ENCODE measurements at regions not wholly inside any gene's neighbourhood (a gene's known extent, or its start where the extent isn't known, plus 50 kb on each side); places are given as distances from the start of the nearest gene placed in this dataset.

DNA sequence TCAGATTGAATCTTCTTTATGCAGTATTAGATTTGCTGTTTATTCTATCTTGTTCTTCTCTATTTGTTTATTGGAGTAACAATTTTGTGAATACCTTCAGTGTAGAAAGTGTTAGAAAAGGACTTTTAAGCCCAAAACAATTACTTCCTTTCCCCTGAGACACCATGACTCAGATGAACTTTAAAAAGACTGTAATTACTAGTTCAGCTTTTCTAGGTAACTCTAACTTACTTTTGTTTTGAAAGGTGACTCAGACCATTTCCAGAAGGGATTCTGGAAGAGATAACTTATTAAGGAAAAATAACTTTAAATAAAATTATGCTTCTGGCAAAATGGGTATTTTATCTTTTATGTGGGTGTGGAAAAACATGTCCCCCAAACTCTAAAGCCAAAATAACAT, 561.5 kb upstream of the PCDH10 start:
- H3K27me3 ChIP-seq, result no peaks in the 10 kb centered on the region
- in situ Hi-C loops (cut with MboI; ENCODE audit: low pct_ligation_motif_present in 1 of 4, low pct_unique_long_range_greater_than_20kb in 1 of 4, low sequenced_read_pairs in 3 of 4) (no loop called here), intact Hi-C loops (cut with DNase I; ENCODE audit: low total_unique reads) (no loop called here)
- no peak overlapping the region for H3K27ac ChIP-seq
- H3K36me3 ChIP-seq, result no peaks in the 10 kb centered on the region
- no peak overlapping the region for H3K4me3 ChIP-seq
- DNase-seq, result no peak
- H3K4me1 ChIP-seq, result no peaks in the 10 kb centered on the region
- peaks cover 0 to 3% of the 10 kb centered on the region in 2 donors for H3K9me3 ChIP-seq
- TF ChIP-seq POLR2AphosphoS5 (IDR thresholded peaks at IDR 0.05), result no peak
- TF ChIP-seq, protein P1, sequence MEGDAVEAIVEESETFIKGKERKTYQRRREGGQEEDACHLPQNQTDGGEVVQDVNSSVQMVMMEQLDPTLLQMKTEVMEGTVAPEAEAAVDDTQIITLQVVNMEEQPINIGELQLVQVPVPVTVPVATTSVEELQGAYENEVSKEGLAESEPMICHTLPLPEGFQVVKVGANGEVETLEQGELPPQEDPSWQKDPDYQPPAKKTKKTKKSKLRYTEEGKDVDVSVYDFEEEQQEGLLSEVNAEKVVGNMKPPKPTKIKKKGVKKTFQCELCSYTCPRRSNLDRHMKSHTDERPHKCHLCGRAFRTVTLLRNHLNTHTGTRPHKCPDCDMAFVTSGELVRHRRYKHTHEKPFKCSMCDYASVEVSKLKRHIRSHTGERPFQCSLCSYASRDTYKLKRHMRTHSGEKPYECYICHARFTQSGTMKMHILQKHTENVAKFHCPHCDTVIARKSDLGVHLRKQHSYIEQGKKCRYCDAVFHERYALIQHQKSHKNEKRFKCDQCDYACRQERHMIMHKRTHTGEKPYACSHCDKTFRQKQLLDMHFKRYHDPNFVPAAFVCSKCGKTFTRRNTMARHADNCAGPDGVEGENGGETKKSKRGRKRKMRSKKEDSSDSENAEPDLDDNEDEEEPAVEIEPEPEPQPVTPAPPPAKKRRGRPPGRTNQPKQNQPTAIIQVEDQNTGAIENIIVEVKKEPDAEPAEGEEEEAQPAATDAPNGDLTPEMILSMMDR (IDR thresholded peaks at IDR 0.05), result no peak
- no peak for TF ChIP-seq EP300 (IDR thresholded peaks at IDR 0.05; ENCODE audit: low read depth)
- TF ChIP-seq POLR2A (IDR thresholded peaks at IDR 0.05), result no peak

DNA sequence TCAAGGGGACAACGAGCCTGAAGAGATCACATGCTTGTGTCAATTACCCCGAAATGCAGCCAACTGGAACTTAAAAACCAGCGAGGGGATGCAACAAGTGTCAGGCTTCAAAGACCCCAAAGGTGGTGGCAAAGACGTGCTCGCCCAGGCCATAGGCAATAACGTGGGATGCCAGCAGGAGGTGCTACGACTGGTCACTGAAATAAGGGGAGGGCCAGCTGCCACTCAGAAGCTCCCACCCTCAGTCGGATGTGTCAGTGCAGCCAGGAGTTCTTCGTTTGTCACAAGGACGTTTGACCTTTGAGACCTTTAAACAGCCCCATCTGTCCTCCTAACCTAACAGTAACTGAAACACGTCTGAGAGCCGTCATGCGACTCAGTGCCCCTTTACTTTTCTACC, 556.8 kb upstream of the PCDH10 start:
- in situ Hi-C loops (cut with MboI; ENCODE audit: low pct_ligation_motif_present in 1 of 4, low pct_unique_long_range_greater_than_20kb in 1 of 4, low sequenced_read_pairs in 3 of 4), result no loop called here

GRCh38 chr4:132592850-132593249, 556.2 kb upstream of the PCDH10 start:
- Histone ChIP-seq H3K27ac (no peak overlapping the region), H3K4me1 (no peaks in the 10 kb centered on the region), H3K9me3 (peaks cover 0 to 3% of the 10 kb centered on the region in 2 donors), H3K36me3 (no peaks in the 10 kb centered on the region), H3K4me3 (no peak overlapping the region), H3K27me3 (no peaks in the 10 kb centered on the region)
- in situ Hi-C loops (cut with MboI; ENCODE audit: low pct_ligation_motif_present in 1 of 4, low pct_unique_long_range_greater_than_20kb in 1 of 4, low sequenced_read_pairs in 3 of 4), result no loop called here
- intact Hi-C loops (cut with DNase I; ENCODE audit: low total_unique reads), result no loop called here
- DNase-seq, result no peak
- 73 to 79% methylated on average over 2 of the region's 2 CpGs for WGBS, 2 donors (ENCODE audit: low coverage in 1 of 2)
- TF ChIP-seq, protein P1 (IDR thresholded peaks at IDR 0.05), result no peak
- TF ChIP-seq POLR2A (IDR thresholded peaks at IDR 0.05), result no peak
- no peak for TF ChIP-seq EP300 (IDR thresholded peaks at IDR 0.05; ENCODE audit: low read depth)
- no peak for TF ChIP-seq POLR2AphosphoS5 (IDR thresholded peaks at IDR 0.05)

More for the DNA sequence above, 556.8 kb upstream of the PCDH10 start:
- no peak for DNase-seq
- Histone ChIP-seq H3K36me3 (no peaks in the 10 kb centered on the region), H3K9me3 (peaks cover 0 to 3% of the 10 kb centered on the region in 2 donors), H3K27me3 (no peaks in the 10 kb centered on the region), H3K4me1 (no peaks in the 10 kb centered on the region), H3K27ac (no peak overlapping the region), H3K4me3 (no peak overlapping the region)
- WGBS, 2 donors (ENCODE audit: low coverage in 1 of 2), result 77 to 79% methylated on average over 7 to 13 of the region's 13 CpGs
- intact Hi-C loops (cut with DNase I; ENCODE audit: low total_unique reads), result no loop called here
- no peak for TF ChIP-seq POLR2AphosphoS5 (IDR thresholded peaks at IDR 0.05)
- TF ChIP-seq POLR2A (IDR thresholded peaks at IDR 0.05), result no peak
- TF ChIP-seq, protein P1 (IDR thresholded peaks at IDR 0.05), result no peak
- no peak for TF ChIP-seq EP300 (IDR thresholded peaks at IDR 0.05; ENCODE audit: low read depth)

DNA sequence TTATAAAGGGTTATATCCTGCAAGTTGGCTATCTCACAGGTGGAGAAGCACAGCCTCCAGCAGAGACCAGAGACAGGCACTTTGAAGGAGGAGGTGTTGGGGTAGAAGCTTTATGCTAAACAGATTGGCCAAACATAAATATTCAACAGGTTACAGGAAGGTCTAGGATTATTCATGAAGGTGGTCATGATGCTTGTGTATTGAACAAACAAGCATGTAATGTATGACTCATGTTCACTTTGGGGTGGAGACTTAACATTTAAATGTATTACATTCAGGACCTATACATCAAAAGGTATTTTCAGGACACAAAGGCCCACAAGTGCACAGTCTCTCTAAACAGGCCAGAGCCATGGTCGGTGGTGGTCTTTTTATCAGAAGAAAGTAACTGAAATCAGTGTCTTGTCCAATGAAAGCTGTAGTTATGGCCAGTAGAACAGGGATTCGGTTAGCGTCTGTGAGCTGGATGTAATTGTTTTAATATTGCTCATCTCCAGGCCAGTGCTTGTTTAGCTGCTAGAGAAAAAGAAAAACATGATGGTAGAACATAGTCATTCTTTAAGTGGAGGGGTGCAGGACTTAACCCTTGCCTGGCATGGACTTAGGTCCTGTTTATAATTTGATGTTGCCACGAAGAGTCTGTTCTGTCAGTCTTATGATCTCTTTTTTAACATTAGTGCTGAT, 555.2 kb upstream of the PCDH10 start:
- Histone ChIP-seq H3K36me3 (no peaks in the 10 kb centered on the region), H3K9me3 (peaks cover 0 to 3% of the 10 kb centered on the region in 2 donors), H3K27ac (no peak overlapping the region), H3K4me1 (no peaks in the 10 kb centered on the region), H3K27me3 (no peaks in the 10 kb centered on the region), H3K4me3 (no peak overlapping the region)
- WGBS, 2 donors (ENCODE audit: low coverage in 1 of 2), result 60 to 70% methylated on average over 3 to 4 of the region's 4 CpGs
- DNase-seq, result no peak
- TF ChIP-seq, protein P1 (IDR thresholded peaks at IDR 0.05), result no peak
- TF ChIP-seq EP300 (IDR thresholded peaks at IDR 0.05; ENCODE audit: low read depth) (no peak), POLR2AphosphoS5 (IDR thresholded peaks at IDR 0.05) (no peak), POLR2A (IDR thresholded peaks at IDR 0.05) (no peak)
- in situ Hi-C loops (cut with MboI; ENCODE audit: low pct_ligation_motif_present in 1 of 4, low pct_unique_long_range_greater_than_20kb in 1 of 4, low sequenced_read_pairs in 3 of 4) (no loop called here), intact Hi-C loops (cut with DNase I; ENCODE audit: low total_unique reads) (no loop called here)
